Gastrocnemius medialis (tissue), 4 donors: ENCODE measurements at regions not wholly inside any gene's neighbourhood (a gene's known extent, or its start where the extent isn't known, plus 50 kb on each side); places are given as distances from the start of the nearest gene placed in this dataset.

Experiments used
- ATAC-seq, 2 donors: fragments of 150-250 bp; one replicate each; pipeline ENCODE4 v1.9.1; 2016
- DNase-seq, 2 donors: peaks; one replicate each; pipeline ENCODE4 v3.0.0-alpha.2; 2019
- H3K27ac ChIP-seq, 4 donors: fragments of 200-600 bp; sonication (generic); 1 replicate in 1 of 4; 2 replicates in 3 of 4; pipeline ENCODE4 v1.5.1; 2016 to 2018; ENCODE audit warnings: mild to moderate bottlenecking in 2 of 4, moderate library complexity in 1 of 4
- H3K27me3 ChIP-seq, 3 donors: fragments of 200-600 bp; sonication (generic) in 2 of 3; 1 replicate in 1 of 3; 2 replicates in 2 of 3; pipeline versions ENCODE4 v1.5.1 to v1.6.0; 2016 to 2019; ENCODE audit warnings: mild to moderate bottlenecking in 1 of 3, moderate library complexity in 1 of 3
- H3K36me3 ChIP-seq, 2 donors: fragments of 200-600 bp; sonication (generic) in 1 of 2; one replicate each; pipeline ENCODE4 v1.5.1; 2017 to 2018
- H3K4me1 ChIP-seq, 2 donors: fragments of 200-600 bp; sonication (generic) in 1 of 2; one replicate each; pipeline ENCODE4 v1.5.1; 2016 to 2017; ENCODE audit warnings: mild to moderate bottlenecking in 2 of 2
- H3K4me3 ChIP-seq, 4 donors: fragments of 200-600 bp; sonication (generic) in 3 of 4; 1 replicate in 1 of 4; 2 replicates in 3 of 4; pipeline ENCODE4 v1.5.1; 2016 to 2019; ENCODE audit warnings: mild to moderate bottlenecking in 2 of 4
- H3K9me3 ChIP-seq, 3 donors: fragments of 200-600 bp; sonication (generic) in 2 of 3; 1 replicate in 1 of 3; 2 replicates in 2 of 3; pipeline ENCODE4 v1.5.1; 2016 to 2019
- POLR2A ChIP-seq, 2 donors: fragments of 450-650 bp; IDR thresholded peaks; one replicate each; pipeline ENCODE4 v1.6.1; 2017; ENCODE audit warnings: antibody characterized with exemption in 2 of 2, mild to moderate bottlenecking in 2 of 2, moderate library complexity in 2 of 2
- in situ Hi-C, 4 donors: fragments of 200-750 bp; cut with MboI; loops; one replicate each; pipeline versions ENCODE4 v1.15.0 to v1.8.0; 2017; ENCODE audit warnings: low sequenced_read_pairs in 4 of 4
- intact Hi-C: fragments of 100-400 bp; cut with DNase I; formaldehyde crosslinking; loops from one replicate; pipeline ENCODE4 v1.15.1; 2023; ENCODE audit warnings: low total_unique reads
- TF ChIP-seq, protein P1 (sequence below), 5 experiments: fragments of 450-650 bp in 3 of 5; fragments of 200-600 bp in 2 of 5; sonication (generic) in 2 of 5; IDR thresholded peaks in 4 of 5; conservative IDR thresholded peaks in 1 of 5; 1 replicate in 4 of 5; 2 replicates in 1 of 5; pipeline ENCODE4 v1.5.1; 2016 to 2019; ENCODE audit warnings: antibody characterized with exemption in 5 of 5, mild to moderate bottlenecking in 3 of 5, moderate library complexity in 3 of 5

GRCh38 chr6:169996378-169997051 lies 245.1 kb downstream of the ERMARD start:
- H3K27ac ChIP-seq: no peak overlapping the region
- no peak for DNase-seq
- ATAC-seq: no peak
- intact Hi-C loops: no loop called here
- no peaks in the 10 kb centered on the region for H3K4me1 ChIP-seq
- no peaks in the 10 kb centered on the region for H3K36me3 ChIP-seq
- no peak overlapping the region for H3K4me3 ChIP-seq
- in situ Hi-C loops: no loop called here
- H3K9me3 ChIP-seq: no peaks in the 10 kb centered on the region
- no peaks in the 10 kb centered on the region for H3K27me3 ChIP-seq
- TF ChIP-seq, protein P1, sequence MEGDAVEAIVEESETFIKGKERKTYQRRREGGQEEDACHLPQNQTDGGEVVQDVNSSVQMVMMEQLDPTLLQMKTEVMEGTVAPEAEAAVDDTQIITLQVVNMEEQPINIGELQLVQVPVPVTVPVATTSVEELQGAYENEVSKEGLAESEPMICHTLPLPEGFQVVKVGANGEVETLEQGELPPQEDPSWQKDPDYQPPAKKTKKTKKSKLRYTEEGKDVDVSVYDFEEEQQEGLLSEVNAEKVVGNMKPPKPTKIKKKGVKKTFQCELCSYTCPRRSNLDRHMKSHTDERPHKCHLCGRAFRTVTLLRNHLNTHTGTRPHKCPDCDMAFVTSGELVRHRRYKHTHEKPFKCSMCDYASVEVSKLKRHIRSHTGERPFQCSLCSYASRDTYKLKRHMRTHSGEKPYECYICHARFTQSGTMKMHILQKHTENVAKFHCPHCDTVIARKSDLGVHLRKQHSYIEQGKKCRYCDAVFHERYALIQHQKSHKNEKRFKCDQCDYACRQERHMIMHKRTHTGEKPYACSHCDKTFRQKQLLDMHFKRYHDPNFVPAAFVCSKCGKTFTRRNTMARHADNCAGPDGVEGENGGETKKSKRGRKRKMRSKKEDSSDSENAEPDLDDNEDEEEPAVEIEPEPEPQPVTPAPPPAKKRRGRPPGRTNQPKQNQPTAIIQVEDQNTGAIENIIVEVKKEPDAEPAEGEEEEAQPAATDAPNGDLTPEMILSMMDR (IDR thresholded peaks at IDR 0.05 in 4 of 5, conservative IDR thresholded peaks at IDR 0.05 in 1 of 5): no peak
- TF ChIP-seq POLR2A (IDR thresholded peaks at IDR 0.05): no peak

DNA sequence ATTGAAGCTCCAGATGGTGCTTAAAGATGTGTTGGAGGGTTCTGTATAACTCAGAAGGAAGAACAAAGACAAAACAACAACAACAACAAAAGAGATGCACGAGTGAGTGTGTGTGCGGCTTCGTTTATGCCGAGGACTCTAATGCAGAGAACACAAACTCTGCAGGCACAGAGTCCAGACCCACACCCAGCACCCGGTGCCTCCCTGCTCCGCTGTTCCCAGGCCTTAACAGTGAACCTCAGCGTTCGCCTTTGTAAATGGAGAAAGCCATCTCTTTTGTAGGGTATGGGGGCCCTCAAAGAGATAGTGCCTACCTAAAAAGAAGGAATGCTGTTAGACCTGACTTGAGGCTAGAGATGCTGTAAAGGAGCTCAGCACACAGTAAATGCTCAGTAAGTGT lies 243.3 kb downstream of the ERMARD start:
- Histone ChIP-seq H3K27ac (no peak overlapping the region), H3K36me3 (no peaks in the 10 kb centered on the region), H3K9me3 (no peaks in the 10 kb centered on the region), H3K4me3 (no peak overlapping the region), H3K27me3 (no peaks in the 10 kb centered on the region), H3K4me1 (no peaks in the 10 kb centered on the region)
- DNase-seq (no peak), ATAC-seq (no peak)
- in situ Hi-C loops (no loop called here), intact Hi-C loops (no loop called here)
- TF ChIP-seq, protein P1 (IDR thresholded peaks at IDR 0.05 in 4 of 5, conservative IDR thresholded peaks at IDR 0.05 in 1 of 5): no peak
- TF ChIP-seq POLR2A (IDR thresholded peaks at IDR 0.05): no peak

DNA sequence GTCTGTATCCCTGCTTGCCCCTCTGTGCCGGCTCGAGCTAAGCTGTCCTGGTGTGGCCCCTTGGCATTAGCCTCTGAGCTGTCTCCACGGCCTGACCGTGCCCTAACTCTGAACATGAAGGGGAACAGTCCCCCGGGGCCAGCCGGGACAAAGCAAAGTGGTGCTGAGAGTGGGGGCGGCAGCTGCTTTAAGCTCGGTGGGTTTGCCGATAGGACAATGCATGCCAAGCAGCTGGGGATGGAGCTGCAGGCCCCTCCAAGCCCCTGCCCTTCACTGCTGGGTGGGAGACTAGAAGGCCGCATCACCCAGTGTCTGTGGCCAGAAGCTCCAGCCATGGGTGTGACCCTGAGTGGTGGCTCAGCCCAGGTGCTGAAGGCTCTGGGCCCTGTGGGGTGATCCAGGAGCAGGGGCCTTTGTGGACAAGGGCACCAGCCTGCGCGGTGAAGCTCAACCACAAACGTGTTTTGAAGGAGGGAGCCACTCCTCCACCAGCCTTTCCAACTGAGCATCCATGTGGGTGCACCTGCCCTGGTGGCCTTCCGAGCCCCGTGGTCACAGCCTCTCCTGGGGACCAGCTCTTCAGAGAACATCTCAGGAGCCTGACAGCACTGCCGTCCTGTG lies 242.5 kb downstream of the ERMARD start:
- in situ Hi-C loops (no loop called here), intact Hi-C loops (no loop called here)
- Histone ChIP-seq H3K27ac (no peak overlapping the region), H3K27me3 (no peaks in the 10 kb centered on the region), H3K36me3 (no peaks in the 10 kb centered on the region), H3K4me3 (no peak overlapping the region), H3K9me3 (no peaks in the 10 kb centered on the region), H3K4me1 (no peaks in the 10 kb centered on the region)
- TF ChIP-seq, protein P1 (IDR thresholded peaks at IDR 0.05 in 4 of 5, conservative IDR thresholded peaks at IDR 0.05 in 1 of 5): no peak
- TF ChIP-seq POLR2A (IDR thresholded peaks at IDR 0.05): no peak
- ATAC-seq (no peak), DNase-seq (no peak)

- in situ Hi-C loops (no loop called here), intact Hi-C loops (no loop called here)
- TF ChIP-seq POLR2A (IDR thresholded peaks at IDR 0.05): no peak
- TF ChIP-seq, protein P1 (IDR thresholded peaks at IDR 0.05 in 4 of 5, conservative IDR thresholded peaks at IDR 0.05 in 1 of 5): no peak
- no peaks in the 10 kb centered on the region for H3K4me1 ChIP-seq
- H3K27me3 ChIP-seq: no peaks in the 10 kb centered on the region
- ATAC-seq (no peak), DNase-seq (no peak)
- no peak overlapping the region for H3K4me3 ChIP-seq
- no peaks in the 10 kb centered on the region for H3K36me3 ChIP-seq
- no peak overlapping the region for H3K27ac ChIP-seq
- no peaks in the 10 kb centered on the region for H3K9me3 ChIP-seq
Observed at GRCh38 chr6:169991913-169992312, 240.5 kb downstream of the ERMARD start.
